ENCODE measurements at regions not wholly inside any gene's neighbourhood (a gene's known extent, or its start where the extent isn't known, plus 50 kb on each side); places are given as distances from the start of the nearest gene placed in this dataset.
"Not testable (repeated sequence)": the region's sequence is repeated elsewhere in the genome, so short reads cannot be mapped to it uniquely, and the experiment has no call there.

DNA sequence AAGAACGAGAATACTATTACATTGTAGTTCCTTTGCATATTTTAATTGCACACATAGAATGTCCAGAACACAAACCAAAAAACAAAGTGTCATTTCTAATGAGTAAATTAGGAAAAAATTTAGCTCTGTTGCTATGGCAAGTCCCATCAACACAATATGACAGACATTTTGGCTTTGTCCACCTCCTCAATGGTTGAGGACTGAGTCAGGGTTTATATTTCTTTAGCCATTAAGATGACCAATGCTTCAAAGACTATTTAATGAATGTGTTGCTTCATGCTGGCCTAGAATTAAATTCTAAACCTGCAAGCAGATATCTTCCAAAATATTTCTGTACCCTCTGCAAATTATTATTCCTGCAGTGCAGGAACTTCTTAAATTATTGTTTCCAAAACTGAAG lies 719.2 kb downstream of the NTRK3 start:
- H3K4me3 ChIP-seq (ENCODE audit: control insufficient read depth, low read depth, low read length) = no peak overlapping the region
- no peak for DNase-seq (ENCODE audit: low read depth)
- TF ChIP-seq, protein P1, sequence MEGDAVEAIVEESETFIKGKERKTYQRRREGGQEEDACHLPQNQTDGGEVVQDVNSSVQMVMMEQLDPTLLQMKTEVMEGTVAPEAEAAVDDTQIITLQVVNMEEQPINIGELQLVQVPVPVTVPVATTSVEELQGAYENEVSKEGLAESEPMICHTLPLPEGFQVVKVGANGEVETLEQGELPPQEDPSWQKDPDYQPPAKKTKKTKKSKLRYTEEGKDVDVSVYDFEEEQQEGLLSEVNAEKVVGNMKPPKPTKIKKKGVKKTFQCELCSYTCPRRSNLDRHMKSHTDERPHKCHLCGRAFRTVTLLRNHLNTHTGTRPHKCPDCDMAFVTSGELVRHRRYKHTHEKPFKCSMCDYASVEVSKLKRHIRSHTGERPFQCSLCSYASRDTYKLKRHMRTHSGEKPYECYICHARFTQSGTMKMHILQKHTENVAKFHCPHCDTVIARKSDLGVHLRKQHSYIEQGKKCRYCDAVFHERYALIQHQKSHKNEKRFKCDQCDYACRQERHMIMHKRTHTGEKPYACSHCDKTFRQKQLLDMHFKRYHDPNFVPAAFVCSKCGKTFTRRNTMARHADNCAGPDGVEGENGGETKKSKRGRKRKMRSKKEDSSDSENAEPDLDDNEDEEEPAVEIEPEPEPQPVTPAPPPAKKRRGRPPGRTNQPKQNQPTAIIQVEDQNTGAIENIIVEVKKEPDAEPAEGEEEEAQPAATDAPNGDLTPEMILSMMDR (conservative IDR thresholded peaks at IDR 0.05; ENCODE audit: control insufficient read depth, insufficient read depth, low read depth, low read length) = no peak

DNA sequence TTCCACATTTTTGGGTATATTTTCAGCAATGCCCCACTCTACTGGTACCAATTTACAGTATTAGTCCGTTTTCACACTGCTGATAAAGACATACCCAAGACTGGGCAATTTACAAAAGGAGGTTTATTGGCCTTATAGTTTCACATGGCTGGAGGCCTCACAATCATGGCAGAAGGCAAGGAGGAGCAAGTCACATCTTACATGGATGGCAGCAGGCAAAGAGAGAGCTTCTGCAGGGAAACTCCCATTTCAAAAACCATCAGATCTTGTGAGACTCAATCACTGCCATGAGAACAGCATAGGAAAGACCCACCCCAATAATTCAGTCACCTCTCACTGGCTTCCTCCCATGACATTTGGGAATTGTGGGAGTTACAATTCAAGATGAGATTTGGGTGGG lies 722.9 kb downstream of the NTRK3 start:
- DNase-seq (ENCODE audit: low read depth); H3K4me3 ChIP-seq (ENCODE audit: control insufficient read depth, low read depth, low read length): not testable (repeated sequence)

DNA sequence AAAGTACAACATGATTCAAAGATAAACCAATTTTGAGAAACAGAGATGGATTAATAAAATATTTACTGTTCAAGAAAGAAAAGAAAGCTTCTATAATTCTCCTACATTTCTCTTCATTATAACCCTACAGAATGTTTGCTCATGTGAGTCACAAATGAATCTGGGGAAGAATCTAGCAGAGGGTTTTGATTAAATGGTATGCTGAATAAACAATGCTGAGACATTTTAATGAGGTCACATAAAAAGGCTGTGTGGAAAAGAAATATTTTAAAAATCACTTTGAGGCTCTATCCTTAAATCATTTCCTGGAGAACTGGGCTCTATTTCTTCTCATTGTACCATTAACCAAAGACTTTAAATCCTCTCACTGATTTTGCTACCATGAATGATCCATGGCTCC lies 727.7 kb downstream of the NTRK3 start:
- TF ChIP-seq, protein P1 (conservative IDR thresholded peaks at IDR 0.05; ENCODE audit: control insufficient read depth, insufficient read depth, low read depth, low read length) = no peak
- H3K4me3 ChIP-seq (ENCODE audit: control insufficient read depth, low read depth, low read length) = no peak overlapping the region
- no peak for DNase-seq (ENCODE audit: low read depth)

DNA sequence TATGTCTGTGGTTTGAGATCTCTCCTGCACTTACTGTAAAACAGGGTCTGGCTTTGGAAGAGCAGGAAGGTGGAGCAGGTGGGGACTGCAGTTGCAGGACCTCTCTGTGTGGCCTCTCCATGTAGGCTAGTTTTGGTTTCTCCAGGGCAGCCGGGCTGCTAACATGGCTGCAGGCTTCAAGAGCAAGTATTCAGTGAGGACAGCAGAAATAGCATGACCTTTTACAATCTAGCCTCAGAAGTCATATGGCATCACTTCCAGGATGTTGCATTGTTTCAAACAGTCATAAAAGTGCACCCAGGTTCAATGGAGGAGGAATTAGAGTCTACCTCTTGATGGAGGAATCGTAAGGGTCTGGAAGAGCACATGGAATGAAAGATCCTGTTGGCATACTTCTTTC lies 728.7 kb downstream of the NTRK3 start:
- TF ChIP-seq, protein P1 (conservative IDR thresholded peaks at IDR 0.05; ENCODE audit: control insufficient read depth, insufficient read depth, low read depth, low read length) = no peak
- DNase-seq (ENCODE audit: low read depth) = no peak
- H3K4me3 ChIP-seq (ENCODE audit: control insufficient read depth, low read depth, low read length) = no peak overlapping the region

DNA sequence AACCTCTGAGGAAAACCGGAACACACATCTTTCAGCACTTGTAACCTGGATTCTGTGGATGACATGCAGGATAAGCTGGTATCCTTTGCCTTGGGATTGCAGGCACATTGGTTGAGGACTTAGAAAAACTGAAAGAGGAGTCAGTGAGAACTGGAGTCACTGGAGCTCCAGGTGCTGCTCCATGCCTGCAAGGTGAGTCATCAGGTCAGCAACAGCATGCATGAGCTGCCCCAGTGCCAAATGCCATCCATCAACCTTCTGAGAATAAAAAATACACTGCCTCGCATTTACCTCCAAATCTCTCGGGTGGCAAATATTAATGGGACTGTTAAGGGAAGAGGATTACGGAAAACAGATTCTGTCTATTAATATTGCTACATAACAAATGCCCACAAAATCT lies 729.1 kb downstream of the NTRK3 start:
- TF ChIP-seq, protein P1 (conservative IDR thresholded peaks at IDR 0.05; ENCODE audit: control insufficient read depth, insufficient read depth, low read depth, low read length) = no peak
- no peak overlapping the region for H3K4me3 ChIP-seq (ENCODE audit: control insufficient read depth, low read depth, low read length)
- DNase-seq (ENCODE audit: low read depth) = no peak

DNA sequence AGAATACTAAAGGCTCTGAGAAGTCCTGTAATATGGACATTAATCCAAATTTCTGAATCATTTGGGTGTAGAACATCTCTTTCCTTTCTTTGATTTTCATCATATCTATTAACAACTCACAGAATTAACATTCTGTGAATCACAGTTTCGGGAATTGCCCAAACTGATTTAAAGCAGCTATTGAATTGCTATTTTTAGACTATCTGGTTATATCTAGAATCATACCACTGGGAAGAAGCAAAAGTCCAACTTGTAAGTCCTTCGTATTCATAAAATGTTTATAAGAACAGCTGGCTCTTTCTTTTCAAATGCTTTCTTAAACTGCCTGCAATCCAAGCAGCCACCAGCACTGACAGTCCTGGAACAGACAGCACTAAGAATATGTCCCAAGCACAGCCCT lies 733.0 kb downstream of the NTRK3 start:
- no peak for DNase-seq (ENCODE audit: low read depth)
- TF ChIP-seq, protein P1 (conservative IDR thresholded peaks at IDR 0.05; ENCODE audit: control insufficient read depth, insufficient read depth, low read depth, low read length) = no peak
- H3K4me3 ChIP-seq (ENCODE audit: control insufficient read depth, low read depth, low read length) = no peak overlapping the region

DNA sequence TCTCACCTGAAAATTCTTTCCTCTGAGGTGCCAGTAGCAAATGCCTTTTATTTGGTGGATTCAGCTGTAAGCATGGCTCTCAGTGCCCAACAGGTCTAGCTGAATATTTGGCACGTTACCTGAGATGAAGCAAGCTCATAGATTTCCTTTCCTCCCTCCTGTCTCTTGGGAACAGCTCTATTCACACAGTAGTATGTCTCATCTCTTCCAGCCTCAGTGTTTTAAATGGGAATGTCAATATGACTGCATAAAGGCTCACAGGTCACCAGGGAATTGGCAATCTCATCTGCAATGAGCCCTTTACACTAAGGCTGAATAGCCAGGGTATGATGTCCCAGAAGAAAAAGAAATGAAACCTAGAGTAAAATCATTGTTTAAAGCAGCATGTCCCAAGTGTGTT lies 733.5 kb downstream of the NTRK3 start:
- TF ChIP-seq, protein P1 (conservative IDR thresholded peaks at IDR 0.05; ENCODE audit: control insufficient read depth, insufficient read depth, low read depth, low read length) = no peak
- DNase-seq (ENCODE audit: low read depth) = peak; percentile 4
- no peak overlapping the region for H3K4me3 ChIP-seq (ENCODE audit: control insufficient read depth, low read depth, low read length)
